ENCODE measurements at regions not wholly inside any gene's neighbourhood (a gene's known extent, or its start where the extent isn't known, plus 50 kb on each side); places are given as distances from the start of the nearest gene placed in this dataset.

- TF ChIP-seq CTCF (IDR thresholded peaks at IDR 0.05) = no peak
- TF ChIP-seq POLR2A (IDR thresholded peaks at IDR 0.05) = no peak
These were observed 78.9 kb upstream of the NXPH1 start for GRCh38 chr7:8354503-8354902.

Measured in right lobe of liver (tissue), 4 donors.